Lower leg skin (tissue), 4 donors: ENCODE measurements at regions not wholly inside any gene's neighbourhood (a gene's known extent, or its start where the extent isn't known, plus 50 kb on each side); places are given as distances from the start of the nearest gene placed in this dataset.

Experiments used
- DNase-seq, 2 donors: peaks; one replicate each; pipeline ENCODE4 v3.0.0-alpha.2; 2019; ENCODE audit warnings: low spot score in 2 of 2
- H3K4me3 ChIP-seq: fragments of 200-600 bp; sonication (generic); 2 replicates; pipeline ENCODE4 v1.5.1; 2017; ENCODE audit warnings: mild to moderate bottlenecking, low read depth; ENCODE audit not compliant: poor library complexity, severe bottlenecking
- CTCF ChIP-seq, 3 donors: fragments of 450-650 bp; IDR thresholded peaks; one replicate each; pipeline ENCODE4 v1.5.1; 2016; ENCODE audit warnings: antibody characterized with exemption in 3 of 3, mild to moderate bottlenecking in 3 of 3, moderate library complexity in 2 of 3
- POLR2A ChIP-seq, 2 donors: fragments of 450-650 bp; IDR thresholded peaks; one replicate each; pipeline ENCODE4 v1.6.1; 2016 to 2017; ENCODE audit warnings: antibody characterized with exemption in 2 of 2, mild to moderate bottlenecking in 1 of 2, moderate library complexity in 1 of 2
- WGBS, 2 donors: methylation state at CpG; one replicate each; pipeline ENCODE4 v1.1.5; 2018; 5-methylcytosine and 5-hydroxymethylcytosine counted together
- intact Hi-C: fragments of 100-400 bp; cut with DNase I; formaldehyde crosslinking; loops from one replicate; pipeline ENCODE4 v1.15.0; 2023; ENCODE audit warnings: low total_unique reads

GRCh38 chr13:44170731-44171130 is 202.9 kb upstream of the SERP2 start:
- no peak for DNase-seq
- intact Hi-C loops: no loop called here
- WGBS, 2 donors: 90 to 100% methylated on average over 1 of the region's 1 CpG
- TF ChIP-seq POLR2A (IDR thresholded peaks at IDR 0.05): no peak
- TF ChIP-seq CTCF (IDR thresholded peaks at IDR 0.05): no peak
- no peak overlapping the region for H3K4me3 ChIP-seq

GRCh38 chr13:44171156-44171555 is 202.5 kb upstream of the SERP2 start:
- no peak for DNase-seq
- H3K4me3 ChIP-seq: no peak overlapping the region
- WGBS, 2 donors: 75 to 80% methylated on average over 1 of the region's 1 CpG
- TF ChIP-seq CTCF (IDR thresholded peaks at IDR 0.05) (no peak), POLR2A (IDR thresholded peaks at IDR 0.05) (no peak)
- intact Hi-C loops: no loop called here

- DNase-seq: no peak
- H3K4me3 ChIP-seq: no peak overlapping the region
- TF ChIP-seq CTCF (IDR thresholded peaks at IDR 0.05) (no peak), POLR2A (IDR thresholded peaks at IDR 0.05) (no peak)
- intact Hi-C loops: no loop called here
Observed at GRCh38 chr13:44171861-44172260, 201.8 kb upstream of the SERP2 start.

GRCh38 chr13:44172281-44172810 is 201.3 kb upstream of the SERP2 start:
- TF ChIP-seq POLR2A (IDR thresholded peaks at IDR 0.05) (no peak), CTCF (IDR thresholded peaks at IDR 0.05) (no peak)
- WGBS, 2 donors: 75 to 78% methylated on average over 4 of the region's 4 CpGs
- no peak for DNase-seq
- intact Hi-C loops: no loop called here
- H3K4me3 ChIP-seq: no peak overlapping the region

- H3K4me3 ChIP-seq: no peak overlapping the region
- no peak for TF ChIP-seq POLR2A (IDR thresholded peaks at IDR 0.05)
- TF ChIP-seq CTCF (IDR thresholded peaks at IDR 0.05): no peak
- intact Hi-C loops: no loop called here
- DNase-seq: no peak
- 64 to 68% methylated on average over 3 of the region's 3 CpGs for WGBS, 2 donors
Observed at GRCh38 chr13:44174769-44175425, 198.7 kb upstream of the SERP2 start.

GRCh38 chr13:44176173-44176572 is 197.5 kb upstream of the SERP2 start:
- TF ChIP-seq CTCF (IDR thresholded peaks at IDR 0.05): no peak
- no peak for TF ChIP-seq POLR2A (IDR thresholded peaks at IDR 0.05)
- intact Hi-C loops: no loop called here
- no CpG with 5 or more reads among the region's 1 CpG for WGBS, 2 donors
- H3K4me3 ChIP-seq: no peak overlapping the region
- DNase-seq: no peak
